H9 (cell line): ENCODE measurements at regions not wholly inside any gene's neighbourhood (a gene's known extent, or its start where the extent isn't known, plus 50 kb on each side); places are given as distances from the start of the nearest gene placed in this dataset.

Source experiments
- DNase-seq: peaks from one replicate; pipeline ENCODE4 v3.0.0-alpha.2; 2017
- H2AFZ ChIP-seq: one replicate; pipeline ENCODE4 v1.6.1; 2013; ENCODE audit warnings: mild to moderate bottlenecking, low read length, control low read depth, moderate library complexity
- H2AK5ac ChIP-seq: 2 replicates; pipeline ENCODE4 v1.6.1; 2013; ENCODE audit warnings: low read length, control low read depth, mixed read lengths; ENCODE audit not compliant: insufficient read length
- H2BK120ac ChIP-seq: one replicate; pipeline ENCODE4 v1.6.1; 2013; ENCODE audit warnings: low read depth, mild to moderate bottlenecking, low read length, control low read depth, inconsistent platforms; ENCODE audit not compliant: poor library complexity, severe bottlenecking
- H2BK12ac ChIP-seq: 2 replicates; pipeline ENCODE4 v1.6.1; 2013; ENCODE audit warnings: low read length, control low read depth, mixed read lengths, low read depth; ENCODE audit not compliant: insufficient read length
- H2BK15ac ChIP-seq: 2 replicates; pipeline ENCODE4 v1.6.1; 2013; ENCODE audit warnings: low read depth, low read length, control low read depth
- H2BK20ac ChIP-seq: one replicate; pipeline ENCODE4 v1.6.1; 2013; ENCODE audit warnings: low read depth, mild to moderate bottlenecking, low read length, control low read depth, inconsistent platforms; ENCODE audit not compliant: poor library complexity, severe bottlenecking
- H2BK5ac ChIP-seq: 2 replicates; pipeline ENCODE4 v1.6.1; 2013; ENCODE audit warnings: low read length, control low read depth, mixed read lengths; ENCODE audit not compliant: insufficient read length
- H3K14ac ChIP-seq: 2 replicates; pipeline ENCODE4 v1.6.1; 2013; ENCODE audit warnings: low read length, control low read depth; ENCODE audit not compliant: insufficient read depth
- H3K18ac ChIP-seq: 2 replicates; pipeline ENCODE4 v1.6.1; 2013; ENCODE audit warnings: low read depth, mild to moderate bottlenecking, mixed read lengths, low read length, control low read depth; ENCODE audit not compliant: insufficient read length
- H3K23ac ChIP-seq: 2 replicates; pipeline ENCODE4 v1.6.1; 2013; ENCODE audit warnings: low read length, control low read depth, mixed read lengths, low read depth; ENCODE audit not compliant: insufficient read length
- H3K23me2 ChIP-seq: 2 replicates; pipeline ENCODE4 v1.6.1; 2013; ENCODE audit warnings: low read depth, mild to moderate bottlenecking, mixed read lengths, low read length, control low read depth; ENCODE audit not compliant: insufficient read length, poor library complexity, severe bottlenecking
- H3K27ac ChIP-seq: 2 replicates; pipeline ENCODE4 v1.5.1; 2013; ENCODE audit warnings: low read length, control low read depth, mixed read lengths, low read depth; ENCODE audit not compliant: insufficient read length
- H3K27me3 ChIP-seq: 2 replicates; pipeline ENCODE4 v1.6.1; 2013; ENCODE audit warnings: low read length, control low read depth, inconsistent platforms; ENCODE audit not compliant: insufficient read depth
- H3K4ac ChIP-seq: 2 replicates; pipeline ENCODE4 v1.6.1; 2013; ENCODE audit warnings: low read depth, mild to moderate bottlenecking, control low read depth, inconsistent platforms, low read length, moderate library complexity
- H3K4me1 ChIP-seq: 2 replicates; pipeline ENCODE4 v1.6.1; 2013; ENCODE audit warnings: low read length, control low read depth, inconsistent platforms; ENCODE audit not compliant: insufficient read depth
- H3K4me2 ChIP-seq: 2 replicates; pipeline ENCODE4 v1.6.1; 2013; ENCODE audit warnings: low read length, control low read depth, mixed read lengths; ENCODE audit not compliant: insufficient read length, insufficient read depth
- H3K56ac ChIP-seq: 2 replicates; pipeline ENCODE4 v1.6.1; 2013; ENCODE audit warnings: low read depth, mild to moderate bottlenecking, mixed read lengths, low read length, control low read depth; ENCODE audit not compliant: insufficient read length
- H3K79me1 ChIP-seq: 2 replicates; pipeline ENCODE4 v1.6.1; 2013; ENCODE audit warnings: low read depth, mild to moderate bottlenecking, moderate library complexity, low read length, control low read depth, inconsistent platforms; ENCODE audit not compliant: insufficient read depth, poor library complexity, severe bottlenecking
- H3K79me2 ChIP-seq: 2 replicates; pipeline ENCODE4 v1.6.1; 2013; ENCODE audit warnings: low read length, control low read depth, inconsistent platforms; ENCODE audit not compliant: insufficient read depth
- H3K9ac ChIP-seq: 2 replicates; pipeline ENCODE4 v1.6.1; 2013; ENCODE audit warnings: low read length, control low read depth, mixed read lengths; ENCODE audit not compliant: insufficient read length; ENCODE audit errors: extremely low read depth
- H3K9me3 ChIP-seq: one replicate; pipeline ENCODE4 v1.6.1; 2013; ENCODE audit warnings: low read depth, low read length, inconsistent platforms; ENCODE audit not compliant: control insufficient read depth
- H3T11ph ChIP-seq: one replicate; pipeline ENCODE4 v1.6.1; 2013; ENCODE audit warnings: mild to moderate bottlenecking, low read length, control low read depth, inconsistent platforms
- H4K20me1 ChIP-seq: one replicate; pipeline ENCODE4 v1.6.1; 2013; ENCODE audit not compliant: control insufficient read depth, insufficient read length, insufficient read depth
- H4K5ac ChIP-seq: 2 replicates; pipeline ENCODE4 v1.6.1; 2013; ENCODE audit warnings: low read depth, mild to moderate bottlenecking, mixed read lengths, low read length, control low read depth; ENCODE audit not compliant: insufficient read length
- H4K8ac ChIP-seq: replicated peaks from 2 replicates; pipeline ENCODE4 v1.6.1; 2013; ENCODE audit warnings: low read length, control low read depth, mixed read lengths, low read depth; ENCODE audit not compliant: insufficient read length
- H4K91ac ChIP-seq: 2 replicates; pipeline ENCODE4 v1.6.1; 2013; ENCODE audit warnings: low read depth, mild to moderate bottlenecking, moderate library complexity, mixed read lengths, low read length, control low read depth; ENCODE audit not compliant: insufficient read length
- H3K27ac Mint-ChIP-seq, 3 experiments: 2 replicates in 2 of 3; 3 replicates in 1 of 3; pipeline ENCODE4 v1.8.0; 2020 to 2021; ENCODE audit warnings: mixed read lengths in 3 of 3, mild to moderate bottlenecking in 1 of 3, moderate library complexity in 1 of 3
- H3K27me3 Mint-ChIP-seq: 2 replicates; pipeline ENCODE4 v1.8.0; 2021; ENCODE audit warnings: low read depth, mild to moderate bottlenecking, moderate library complexity, mixed read lengths
- H3K36me3 Mint-ChIP-seq, 3 experiments: 2 replicates in 2 of 3; 3 replicates in 1 of 3; pipeline ENCODE4 v1.8.0; 2020 to 2021; ENCODE audit warnings: low read depth in 3 of 3, mixed read lengths in 3 of 3; ENCODE audit not compliant: insufficient read depth in 1 of 3
- H3K4me1 Mint-ChIP-seq, 2 experiments: 2 replicates each; pipeline ENCODE4 v1.8.0; 2020; ENCODE audit warnings: mixed read lengths in 2 of 2
- H3K4me3 Mint-ChIP-seq, 2 experiments: 2 replicates in 1 of 2; 3 replicates in 1 of 2; pipeline ENCODE4 v1.8.0; 2020 to 2021; ENCODE audit warnings: mild to moderate bottlenecking in 2 of 2, mixed read lengths in 2 of 2, moderate library complexity in 1 of 2
- H3K9me3 Mint-ChIP-seq, 2 experiments: 2 replicates in 1 of 2; 3 replicates in 1 of 2; pipeline ENCODE4 v1.8.0; 2020; ENCODE audit warnings: mild to moderate bottlenecking in 2 of 2, mixed read lengths in 2 of 2, moderate library complexity in 1 of 2
- WGBS: extraction: QIAGEN DNeasy Blood & Tissue Kit; methylation state at CpG from one replicate; pipeline ENCODE4 v1.1.7; 2013; ENCODE audit warnings: missing lambda C conversion rate, low lambda C conversion rate, mixed read lengths; ENCODE audit not compliant: insufficient read length; ENCODE audit errors: extremely low coverage; 5-methylcytosine and 5-hydroxymethylcytosine counted together
- TF ChIP-seq, protein P1 (sequence below): fragments of 200-600 bp; sonication (generic); conservative IDR thresholded peaks from 3 replicates; pipeline ENCODE4 v1.8.0; 2021; ENCODE audit warnings: antibody characterized with exemption, mild to moderate bottlenecking

GRCh38 chr2:152283392-152283791 is 51.6 kb upstream of the FMNL2 start:
- TF ChIP-seq, protein P1, sequence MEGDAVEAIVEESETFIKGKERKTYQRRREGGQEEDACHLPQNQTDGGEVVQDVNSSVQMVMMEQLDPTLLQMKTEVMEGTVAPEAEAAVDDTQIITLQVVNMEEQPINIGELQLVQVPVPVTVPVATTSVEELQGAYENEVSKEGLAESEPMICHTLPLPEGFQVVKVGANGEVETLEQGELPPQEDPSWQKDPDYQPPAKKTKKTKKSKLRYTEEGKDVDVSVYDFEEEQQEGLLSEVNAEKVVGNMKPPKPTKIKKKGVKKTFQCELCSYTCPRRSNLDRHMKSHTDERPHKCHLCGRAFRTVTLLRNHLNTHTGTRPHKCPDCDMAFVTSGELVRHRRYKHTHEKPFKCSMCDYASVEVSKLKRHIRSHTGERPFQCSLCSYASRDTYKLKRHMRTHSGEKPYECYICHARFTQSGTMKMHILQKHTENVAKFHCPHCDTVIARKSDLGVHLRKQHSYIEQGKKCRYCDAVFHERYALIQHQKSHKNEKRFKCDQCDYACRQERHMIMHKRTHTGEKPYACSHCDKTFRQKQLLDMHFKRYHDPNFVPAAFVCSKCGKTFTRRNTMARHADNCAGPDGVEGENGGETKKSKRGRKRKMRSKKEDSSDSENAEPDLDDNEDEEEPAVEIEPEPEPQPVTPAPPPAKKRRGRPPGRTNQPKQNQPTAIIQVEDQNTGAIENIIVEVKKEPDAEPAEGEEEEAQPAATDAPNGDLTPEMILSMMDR, result no peak
- no peak overlapping the region for H2BK15ac ChIP-seq
- no peak overlapping the region for H3K23ac ChIP-seq
- no peaks in the 10 kb centered on the region for H3K4me1 ChIP-seq
- WGBS, result no CpG with 5 or more reads among the region's 1 CpG
- H3K56ac ChIP-seq, result no peak overlapping the region
- H3K4me2 ChIP-seq, result no peak overlapping the region
- no peak for DNase-seq
- no peak overlapping the region for H2BK12ac ChIP-seq
- H4K5ac ChIP-seq, result no peak overlapping the region
- H4K8ac ChIP-seq, result no peak overlapping the region
- H3K79me1 ChIP-seq, result no peaks in the 10 kb centered on the region
- no peak overlapping the region for H3K4me3 Mint-ChIP-seq
- no peak overlapping the region for H3T11ph ChIP-seq
- H3K23me2 ChIP-seq, result no peaks in the 10 kb centered on the region
- H4K20me1 ChIP-seq, result no peaks in the 10 kb centered on the region
- no peaks in the 10 kb centered on the region for H3K27me3 ChIP-seq
- H3K27me3 Mint-ChIP-seq, result peaks cover 4% of the 10 kb centered on the region; the same call in 1 of the 2 replicates
- H4K91ac ChIP-seq, result no peak overlapping the region
- H2AK5ac ChIP-seq, result no peak overlapping the region
- H3K79me2 ChIP-seq, result no peaks in the 10 kb centered on the region
- H3K9ac ChIP-seq, result no peak overlapping the region
- H3K4me1 Mint-ChIP-seq, result no peaks in the 10 kb centered on the region
- H3K4ac ChIP-seq, result no peak overlapping the region
- H3K36me3 Mint-ChIP-seq, result peaks cover 3 to 17% (median 3%) of the 10 kb centered on the region in 3 experiments; a peak in 4 of 7 replicates
- H2BK5ac ChIP-seq, result no peak overlapping the region
- H3K14ac ChIP-seq, result no peak overlapping the region
- no peak overlapping the region for H2AFZ ChIP-seq
- H2BK120ac ChIP-seq, result no peak overlapping the region
- no peak overlapping the region for H3K27ac ChIP-seq
- H3K18ac ChIP-seq, result no peak overlapping the region
- H3K9me3 ChIP-seq, result no peaks in the 10 kb centered on the region
- no peak overlapping the region for H2BK20ac ChIP-seq
- no peak overlapping the region for H3K27ac Mint-ChIP-seq
- peaks cover 21 to 22% of the 10 kb centered on the region in 2 experiments for H3K9me3 Mint-ChIP-seq
